ENCODE measurements at regions not wholly inside any gene's neighbourhood (a gene's known extent, or its start where the extent isn't known, plus 50 kb on each side); places are given as distances from the start of the nearest gene placed in this dataset.
A peak's percentile ranks its signal among the peaks of the same experiment; 100 is the strongest.

GRCh38 chr9:99399474-99399873 is 177.4 kb downstream of the SEC61B start:
- no peak for DNase-seq (ENCODE audit: low read depth)

GRCh38 chr9:99400184-99400731 is 178.2 kb downstream of the SEC61B start:
- no peak for DNase-seq (ENCODE audit: low read depth)

- no peak for DNase-seq (ENCODE audit: low read depth)
These were observed 179.8 kb downstream of the SEC61B start for GRCh38 chr9:99401680-99402504.

- no peak for DNase-seq (ENCODE audit: low read depth)
These were observed 181.3 kb downstream of the SEC61B start for GRCh38 chr9:99403371-99403770.

- DNase-seq (ENCODE audit: low read depth), result no peak
These were observed 183.3 kb downstream of the SEC61B start for GRCh38 chr9:99405359-99405758.

GRCh38 chr9:99406939-99407338 is 184.9 kb downstream of the SEC61B start:
- DNase-seq (ENCODE audit: low read depth), result no peak

- DNase-seq (ENCODE audit: low read depth), result no peak
These were observed 189.0 kb downstream of the SEC61B start for GRCh38 chr9:99411068-99411467.

- no peak for DNase-seq (ENCODE audit: low read depth)
These were observed 189.5 kb downstream of the SEC61B start for GRCh38 chr9:99411479-99412115.

- DNase-seq (ENCODE audit: low read depth), result no peak
These were observed 190.5 kb downstream of the SEC61B start for GRCh38 chr9:99412606-99413005.

GRCh38 chr9:99414321-99414720 is 192.2 kb downstream of the SEC61B start:
- DNase-seq (ENCODE audit: low read depth), result no peak

- no peak for DNase-seq (ENCODE audit: low read depth)
These were observed 193.5 kb downstream of the SEC61B start for GRCh38 chr9:99415606-99416005.

GRCh38 chr9:99416007-99416406 is 193.9 kb downstream of the SEC61B start:
- DNase-seq (ENCODE audit: low read depth), result no peak

- no peak for DNase-seq (ENCODE audit: low read depth)
These were observed 197.0 kb downstream of the SEC61B start for GRCh38 chr9:99419070-99419469.

GRCh38 chr9:99421369-99421768 is 199.3 kb downstream of the SEC61B start:
- no peak for DNase-seq (ENCODE audit: low read depth)

GRCh38 chr9:99425124-99425523 is 203.0 kb downstream of the SEC61B start:
- no peak for DNase-seq (ENCODE audit: low read depth)

- no peak for DNase-seq (ENCODE audit: low read depth)
These were observed 204.1 kb downstream of the SEC61B start for GRCh38 chr9:99425923-99426842.

- DNase-seq (ENCODE audit: low read depth), result no peak
These were observed 205.2 kb downstream of the SEC61B start for GRCh38 chr9:99427260-99427659.

GRCh38 chr9:99430301-99430700 is 208.2 kb downstream of the SEC61B start:
- DNase-seq (ENCODE audit: low read depth), result no peak

GRCh38 chr9:99431103-99431502 is 209.0 kb downstream of the SEC61B start:
- no peak for DNase-seq (ENCODE audit: low read depth)

GRCh38 chr9:99432075-99432474 is 210.0 kb downstream of the SEC61B start:
- DNase-seq (ENCODE audit: low read depth), result no peak

- no peak for DNase-seq (ENCODE audit: low read depth)
These were observed 211.0 kb downstream of the SEC61B start for GRCh38 chr9:99433095-99433494.

- peak; percentile 25 for DNase-seq (ENCODE audit: low read depth)
These were observed 211.5 kb downstream of the SEC61B start for GRCh38 chr9:99433555-99433954.
